SK-N-SH (cell line): ENCODE measurements at regions not wholly inside any gene's neighbourhood (a gene's known extent, or its start where the extent isn't known, plus 50 kb on each side); places are given as distances from the start of the nearest gene placed in this dataset.

ENCODE experiments used
- EP300 ChIP-seq, 2 experiments: IDR thresholded peaks; 2 replicates each; pipeline versions ENCODE4 v1.4.0 to v1.6.1; 2012; ENCODE audit warnings: borderline replicate concordance in 1 of 2, low read depth in 1 of 2, low read length in 1 of 2
- EZH2phosphoT487 ChIP-seq: fragments of 200-600 bp; sonication (generic); IDR thresholded peaks from 2 replicates; pipeline ENCODE4 v1.6.1; 2017; ENCODE audit warnings: low read depth, mixed run types, mild to moderate bottlenecking, antibody characterized with exemption, moderate library complexity, borderline replicate concordance
- POLR2AphosphoS5 ChIP-seq: IDR thresholded peaks from 2 replicates; pipeline ENCODE4 v1.6.1; 2012; ENCODE audit warnings: low read depth, low read length

DNA sequence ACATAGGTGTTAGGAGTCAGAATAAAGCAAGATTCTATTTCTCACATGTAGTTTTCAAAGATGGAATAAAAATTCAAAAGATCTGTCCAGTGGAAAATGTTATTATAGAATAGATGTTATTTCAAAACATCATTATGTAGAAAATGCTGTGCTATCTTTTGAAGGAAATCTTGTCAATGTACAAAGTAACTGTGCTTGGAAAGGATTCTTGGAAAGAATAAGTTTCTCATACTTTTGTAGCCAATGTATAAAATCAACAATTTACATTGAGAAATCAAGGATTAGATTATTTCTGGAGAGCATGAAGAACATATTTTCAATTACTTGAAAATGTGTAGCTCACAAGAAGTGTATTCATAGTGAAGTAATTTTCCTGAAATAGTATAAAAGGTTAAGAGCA, 532.5 kb upstream of the MGAT4C start:
- TF ChIP-seq EP300 (IDR thresholded peaks at IDR 0.05; ENCODE audit: borderline replicate concordance in 1 of 2, low read depth in 1 of 2, low read length in 1 of 2) (no peak), POLR2AphosphoS5 (no peak), EZH2phosphoT487 (no peak)
